ENCODE measurements at regions not wholly inside any gene's neighbourhood (a gene's known extent, or its start where the extent isn't known, plus 50 kb on each side); places are given as distances from the start of the nearest gene placed in this dataset.

DNA sequence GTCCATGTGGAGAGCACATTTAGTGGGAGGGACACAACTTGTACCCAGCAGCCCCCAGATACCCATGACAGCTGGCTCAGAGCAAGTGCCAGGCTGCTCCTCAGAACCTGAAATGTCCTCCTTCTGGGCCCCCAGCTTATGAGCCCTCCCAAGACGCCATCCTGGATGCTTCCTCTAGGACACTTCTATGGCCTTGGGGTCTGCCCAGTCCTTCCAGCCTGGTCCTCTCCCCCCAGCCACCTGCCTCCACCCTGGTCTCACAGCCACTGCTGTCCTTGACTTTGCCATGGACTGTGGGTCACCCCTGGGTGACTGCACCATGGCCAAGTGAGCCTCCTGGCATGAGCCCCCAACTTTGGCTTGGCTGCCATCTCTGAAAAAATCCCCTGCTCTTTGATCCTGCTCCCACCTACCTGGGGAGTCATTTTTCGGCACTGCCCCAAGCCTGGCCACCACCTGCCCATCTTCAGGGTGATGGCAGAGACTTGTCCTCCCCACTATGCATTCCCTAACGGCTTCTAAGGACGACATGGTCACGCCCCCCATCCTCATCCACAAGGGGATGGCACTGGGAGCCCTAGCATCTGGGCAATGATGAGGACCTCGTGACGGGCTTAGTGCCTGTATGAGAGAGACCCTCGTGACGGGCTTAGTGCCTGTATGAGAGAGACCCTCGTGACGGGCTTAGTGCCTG, 323.7 kb downstream of the TMEM121 start:
- no peak overlapping the region for H2AFZ ChIP-seq (ENCODE audit: low read length)
- H3K79me1 ChIP-seq (ENCODE audit: low read depth, low read length): no peaks in the 10 kb centered on the region
- H2BK20ac ChIP-seq (ENCODE audit: low read length): no peak overlapping the region
- 79% methylated on average over 9 of the region's 11 CpGs; no CpG with 5 or more reads in 1 of the 2 experiments for WGBS, 2 experiments (ENCODE audit: extremely low coverage in 1 of 2, insufficient coverage in 1 of 2, insufficient read length in 1 of 2, insufficient replicate concordance in 2 of 2, low coverage in 1 of 2, low lambda C conversion rate in 2 of 2, missing lambda C conversion rate in 1 of 2)
- DNase-seq (ENCODE audit: low read depth in 1 of 2, low spot score in 2 of 2): no peak
- H2BK12ac ChIP-seq (ENCODE audit: low read depth, low read length): no peak overlapping the region
- no peak overlapping the region for H3K14ac ChIP-seq (ENCODE audit: insufficient read length)
- H3K4ac ChIP-seq (replicated peaks; ENCODE audit: insufficient read length, low read depth, low read length): no peak overlapping the region
- H3K9me3 ChIP-seq (ENCODE audit: insufficient read depth in 2 of 2, low read depth in 1 of 2, low read length in 1 of 2): peaks cover 71 to 90% of the 10 kb centered on the region in 2 experiments
- H3K79me2 ChIP-seq (ENCODE audit: control insufficient read depth in 1 of 2, insufficient read depth in 2 of 2, low read length in 2 of 2): no peaks in the 10 kb centered on the region
- no peak overlapping the region for H3K56ac ChIP-seq (replicated peaks; ENCODE audit: insufficient read length, low read depth, low read length)
- no peak overlapping the region for H3K4me3 ChIP-seq (ENCODE audit: extremely low read depth in 1 of 4, insufficient read depth in 2 of 4, low read depth in 3 of 4, low read length in 4 of 4)
- H3K23me2 ChIP-seq (ENCODE audit: low read depth, low read length): no peaks in the 10 kb centered on the region
- H3K9ac ChIP-seq (replicated peaks in 1 of 4; ENCODE audit: extremely low read depth in 1 of 4, low read depth in 3 of 4, low read length in 3 of 4): no peak overlapping the region
- H3K36me3 ChIP-seq (ENCODE audit: control insufficient read depth in 2 of 4, insufficient read depth in 4 of 4, low read length in 3 of 4): no peaks in the 10 kb centered on the region; a peak in 2 of 8 replicates
- H2BK120ac ChIP-seq (replicated peaks; ENCODE audit: low read depth, low read length): no peak overlapping the region
- POLR2A ChIA-PET (ENCODE audit: partially characterized antibody): no interaction called here
- no peak overlapping the region for H3K27ac ChIP-seq (ENCODE audit: low read depth, low read length)
- no peak overlapping the region; the same call in 1 of the 2 replicates for H4K8ac ChIP-seq (ENCODE audit: extremely low read depth, insufficient read depth, low read length)
- H3K4me2 ChIP-seq (ENCODE audit: insufficient read depth in 1 of 2, low read depth in 2 of 2, low read length in 2 of 2): no peak overlapping the region
- H4K91ac ChIP-seq (replicated peaks; ENCODE audit: insufficient read length, low read length): no peak overlapping the region
- H3K27me3 ChIP-seq (replicated peaks in 1 of 4; ENCODE audit: control insufficient read depth in 3 of 4, extremely low read depth in 1 of 4, insufficient read depth in 3 of 4, low read length in 3 of 4): no peaks in the 10 kb centered on the region
- no peak overlapping the region for H3K18ac ChIP-seq (ENCODE audit: extremely low read depth, low read length)
- TF ChIP-seq CHD2 (IDR thresholded peaks at IDR 0.05; ENCODE audit: low read length): no peak
- no peak overlapping the region for H2BK15ac ChIP-seq (ENCODE audit: low read length)
- CTCF ChIA-PET (ENCODE audit: partially characterized antibody): no interaction called here
- H3K4me1 ChIP-seq (replicated peaks in 1 of 4; ENCODE audit: control insufficient read depth in 3 of 4, insufficient read depth in 4 of 4, low read length in 3 of 4): no peaks in the 10 kb centered on the region
- no peak overlapping the region for H4K5ac ChIP-seq (ENCODE audit: insufficient read length, low read depth, low read length)
- peaks cover 0 to 2% of the 10 kb centered on the region in 2 experiments for H4K20me1 ChIP-seq (replicated peaks in 1 of 2; ENCODE audit: control insufficient read depth in 1 of 2, insufficient read depth in 2 of 2, low read length in 2 of 2)
- H3K23ac ChIP-seq (ENCODE audit: insufficient read length): no peak overlapping the region
- no peak overlapping the region for H2BK5ac ChIP-seq (ENCODE audit: low read depth, low read length)
- no peak for FAIRE-seq
- H2AK5ac ChIP-seq (ENCODE audit: low read depth, low read length): no peak overlapping the region

Measured in H1 (cell line).